Activated CD4-positive, alpha-beta memory T cell treated with anti-CD3 and anti-CD28 coated beads for 36 hours (primary cell): ENCODE measurements at regions not wholly inside any gene's neighbourhood (a gene's known extent, or its start where the extent isn't known, plus 50 kb on each side); places are given as distances from the start of the nearest gene placed in this dataset.

Experiments
- CTCF ChIA-PET: fragments of 350-600 bp; sonication (Branson Sonifier 250); formaldehyde crosslinking; loops from one replicate; lab custom pipeline; 2021; ENCODE audit warnings: antibody characterized with exemption, inconsistent platforms; lab: Charles Lee
- POLR2A ChIA-PET: fragments of 350-600 bp; sonication (Branson Sonifier 250); formaldehyde crosslinking; loops from one replicate; lab custom pipeline; 2021; ENCODE audit warnings: antibody characterized with exemption; lab: Charles Lee
- DNase-seq: peaks from one replicate; pipeline ENCODE4 v3.0.0-alpha.2; 2020
- H3K27ac Mint-ChIP-seq: one replicate; pipeline ENCODE4 v1.8.0; 2021; ENCODE audit warnings: mixed read lengths
- H3K27me3 Mint-ChIP-seq: one replicate; pipeline ENCODE4 v1.8.0; 2021; ENCODE audit warnings: mixed read lengths
- H3K36me3 Mint-ChIP-seq: one replicate; pipeline ENCODE4 v1.8.0; 2021; ENCODE audit warnings: mixed read lengths
- H3K4me1 Mint-ChIP-seq: one replicate; pipeline ENCODE4 v1.8.0; 2021; ENCODE audit warnings: low read depth, mixed read lengths
- H3K4me3 Mint-ChIP-seq: one replicate; pipeline ENCODE4 v1.8.0; 2021; ENCODE audit warnings: mild to moderate bottlenecking, mixed read lengths
- H3K9me3 Mint-ChIP-seq: one replicate; pipeline ENCODE4 v1.8.0; 2021; ENCODE audit warnings: mixed read lengths
- intact Hi-C: fragments of 100-400 bp; cut with micrococcal nuclease; formaldehyde crosslinking; loops from one replicate; pipeline ENCODE4 v1.15.1; 2023

- Mint-ChIP-seq H3K36me3 (peaks cover 2% of the 10 kb centered on the region), H3K9me3 (peaks cover 10% of the 10 kb centered on the region), H3K27me3 (peaks cover 11% of the 10 kb centered on the region), H3K4me1 (no peaks in the 10 kb centered on the region), H3K27ac (no peak overlapping the region), H3K4me3 (no peak overlapping the region)
- intact Hi-C loops, result no loop called here
- POLR2A ChIA-PET, result no interaction called here
- no peak for DNase-seq
- CTCF ChIA-PET, result no interaction called here
Measured at GRCh38 chr22:47788461-47788860, 1026.0 kb downstream of the TBC1D22A start.

DNA sequence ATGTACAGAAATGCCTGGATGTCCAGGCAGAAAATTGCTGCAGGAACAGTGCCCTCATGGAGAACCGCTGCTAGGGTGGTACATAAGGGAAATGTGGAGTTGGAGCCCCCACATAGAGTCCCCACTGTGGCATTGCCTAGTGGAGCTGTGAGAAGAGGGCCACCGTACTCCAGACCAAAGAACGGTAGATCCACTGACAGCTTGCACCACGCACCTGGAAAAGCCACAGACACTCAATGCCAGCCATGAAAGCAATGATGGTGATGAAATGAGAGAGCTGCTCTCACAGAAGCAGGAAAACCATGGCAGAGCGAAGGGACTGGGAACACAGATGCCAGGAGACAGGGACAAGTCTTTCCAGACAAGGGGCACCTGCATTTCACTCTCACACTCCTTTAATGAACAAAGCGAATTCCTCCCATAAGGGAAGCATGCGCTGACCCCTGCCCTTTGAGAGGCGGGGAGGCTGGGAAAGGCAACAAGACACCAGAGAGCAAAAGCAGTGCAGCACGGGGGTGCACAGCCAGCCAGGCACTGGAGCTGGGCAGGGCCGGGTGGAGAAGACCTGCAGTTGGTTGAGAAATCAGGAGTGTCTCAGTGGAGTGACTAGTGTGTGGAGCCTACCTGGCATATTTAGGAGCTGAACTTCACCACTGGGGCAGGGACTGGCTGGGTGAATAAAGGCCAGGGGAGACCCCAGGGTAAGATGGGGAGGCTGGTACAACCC, 1025.2 kb downstream of the TBC1D22A start:
- no peak for DNase-seq
- peaks cover 11% of the 10 kb centered on the region for H3K27me3 Mint-ChIP-seq
- no peak overlapping the region for H3K27ac Mint-ChIP-seq
- CTCF ChIA-PET, result no interaction called here
- H3K9me3 Mint-ChIP-seq, result peaks cover 10% of the 10 kb centered on the region
- H3K36me3 Mint-ChIP-seq, result peaks cover 2% of the 10 kb centered on the region
- POLR2A ChIA-PET, result no interaction called here
- H3K4me1 Mint-ChIP-seq, result no peaks in the 10 kb centered on the region
- intact Hi-C loops, result no loop called here
- H3K4me3 Mint-ChIP-seq, result no peak overlapping the region

- Mint-ChIP-seq H3K27ac (no peak overlapping the region), H3K4me1 (no peaks in the 10 kb centered on the region), H3K36me3 (peaks cover 2% of the 10 kb centered on the region), H3K9me3 (peaks cover 10% of the 10 kb centered on the region), H3K4me3 (no peak overlapping the region), H3K27me3 (peaks cover 11% of the 10 kb centered on the region)
- CTCF ChIA-PET, result no interaction called here
- intact Hi-C loops, result no loop called here
- no peak for DNase-seq
- POLR2A ChIA-PET, result no interaction called here
Measured at GRCh38 chr22:47786650-47787290, 1024.3 kb downstream of the TBC1D22A start.

DNA sequence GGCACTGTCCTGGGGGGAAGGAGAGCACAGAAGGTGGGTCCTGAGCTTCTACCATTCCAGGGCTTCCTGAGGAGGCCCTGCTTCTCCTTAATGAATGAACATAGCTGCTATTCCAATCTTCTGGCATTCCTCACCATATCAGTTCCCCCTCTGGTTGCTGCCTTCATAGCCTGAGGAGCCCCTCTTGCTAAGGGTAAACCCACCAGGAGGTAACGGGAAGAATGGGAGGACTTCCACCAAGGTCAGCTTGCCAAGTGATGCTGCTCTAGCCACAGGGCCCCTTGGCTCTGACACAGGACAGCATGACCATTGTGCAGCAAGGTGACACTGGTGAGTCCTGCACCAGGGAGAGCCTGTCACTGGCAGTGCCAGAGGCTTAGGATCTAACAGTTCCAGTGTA, 1022.5 kb downstream of the TBC1D22A start:
- no peak overlapping the region for H3K4me3 Mint-ChIP-seq
- no peak for DNase-seq
- intact Hi-C loops, result no loop called here
- H3K27ac Mint-ChIP-seq, result no peak overlapping the region
- H3K4me1 Mint-ChIP-seq, result no peaks in the 10 kb centered on the region
- H3K36me3 Mint-ChIP-seq, result peaks cover 2% of the 10 kb centered on the region
- ChIA-PET POLR2A (no interaction called here), CTCF (no interaction called here)
- H3K27me3 Mint-ChIP-seq, result peaks cover 11% of the 10 kb centered on the region
- peaks cover 10% of the 10 kb centered on the region for H3K9me3 Mint-ChIP-seq

DNA sequence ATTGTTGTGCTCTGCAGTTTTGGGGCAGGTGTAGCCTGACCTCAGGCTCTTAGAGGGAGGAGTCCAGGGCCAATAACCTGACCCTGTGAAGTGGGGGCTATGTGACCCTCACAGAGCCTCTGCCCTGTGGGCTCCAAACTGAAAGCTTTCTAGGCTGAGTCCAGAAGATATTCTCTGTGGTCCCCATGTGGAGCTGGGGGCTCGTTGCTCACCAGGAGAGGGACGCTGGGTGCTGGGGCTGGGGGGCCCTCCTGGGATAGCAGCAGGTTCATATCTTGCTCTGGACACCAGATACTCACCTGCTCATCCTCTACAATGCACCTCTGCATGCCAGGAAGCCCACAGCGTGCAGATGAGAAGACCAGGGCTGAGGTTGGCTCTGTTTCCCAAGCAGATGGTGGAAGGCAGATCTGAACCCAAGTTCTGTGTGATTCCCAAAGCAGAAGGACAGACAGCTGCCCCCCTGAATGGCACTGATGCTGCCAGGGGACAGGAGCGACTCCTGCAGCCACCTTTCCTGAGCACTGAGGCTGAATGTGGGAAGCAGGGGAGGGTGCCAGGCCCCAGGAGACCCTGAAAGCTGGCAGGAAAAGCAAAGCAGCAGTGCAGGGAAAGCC, 1022.0 kb downstream of the TBC1D22A start:
- intact Hi-C loops, result no loop called here
- ChIA-PET POLR2A (no interaction called here), CTCF (no interaction called here)
- Mint-ChIP-seq H3K4me1 (no peaks in the 10 kb centered on the region), H3K9me3 (peaks cover 10% of the 10 kb centered on the region), H3K4me3 (no peak overlapping the region), H3K36me3 (peaks cover 2% of the 10 kb centered on the region), H3K27me3 (peaks cover 11% of the 10 kb centered on the region), H3K27ac (no peak overlapping the region)
- DNase-seq, result no peak

- H3K4me1 Mint-ChIP-seq, result no peaks in the 10 kb centered on the region
- no peak overlapping the region for H3K4me3 Mint-ChIP-seq
- ChIA-PET POLR2A (no interaction called here), CTCF (no interaction called here)
- intact Hi-C loops, result no loop called here
- peaks cover 2% of the 10 kb centered on the region for H3K36me3 Mint-ChIP-seq
- H3K27me3 Mint-ChIP-seq, result peaks cover 11% of the 10 kb centered on the region
- DNase-seq, result no peak
- peaks cover 10% of the 10 kb centered on the region for H3K9me3 Mint-ChIP-seq
- no peak overlapping the region for H3K27ac Mint-ChIP-seq
Measured at GRCh38 chr22:47783433-47784366, 1021.2 kb downstream of the TBC1D22A start.

DNA sequence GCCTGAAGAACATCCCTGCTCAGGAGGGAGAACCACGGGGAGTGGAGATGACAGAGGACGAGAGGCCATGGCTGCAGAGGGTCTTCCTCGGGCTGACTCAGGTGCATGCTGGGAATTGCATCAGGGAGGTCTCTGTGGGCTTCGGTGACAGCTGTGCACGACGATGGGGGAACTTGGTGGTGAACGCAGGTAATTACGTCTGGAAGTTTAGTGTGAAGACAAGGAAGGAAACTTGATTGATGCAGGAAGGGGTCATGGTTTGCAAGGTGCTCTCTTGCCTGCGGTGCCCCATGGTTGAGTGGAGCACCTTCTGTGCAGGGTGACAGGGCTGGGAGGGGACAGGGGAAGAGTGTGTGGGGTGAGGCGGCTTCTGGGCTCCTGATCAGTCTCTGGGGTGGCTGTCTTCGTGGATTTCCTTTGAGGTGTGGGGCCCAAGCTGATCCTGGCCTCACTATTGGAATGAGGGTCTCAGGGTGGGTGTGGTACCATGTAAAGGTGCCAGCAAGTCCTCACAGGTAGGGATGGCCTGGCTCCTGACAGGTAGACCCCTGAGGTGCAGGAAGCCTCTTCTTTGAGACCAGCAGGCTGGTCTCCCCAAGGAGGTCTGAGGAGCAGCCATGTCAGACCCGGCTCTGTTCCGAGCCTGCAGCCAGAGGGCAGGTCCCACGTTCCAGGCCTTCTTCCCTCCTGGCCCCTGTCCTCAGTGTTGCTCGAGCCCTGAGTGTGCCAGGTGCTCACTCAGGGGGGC, 1020.1 kb downstream of the TBC1D22A start:
- no peak overlapping the region for H3K4me3 Mint-ChIP-seq
- CTCF ChIA-PET, result no interaction called here
- H3K36me3 Mint-ChIP-seq, result peaks cover 2% of the 10 kb centered on the region
- peaks cover 6% of the 10 kb centered on the region for H3K27me3 Mint-ChIP-seq
- no peak for DNase-seq
- POLR2A ChIA-PET, result no interaction called here
- H3K27ac Mint-ChIP-seq, result no peak overlapping the region
- H3K4me1 Mint-ChIP-seq, result no peaks in the 10 kb centered on the region
- peaks cover 10% of the 10 kb centered on the region for H3K9me3 Mint-ChIP-seq
- intact Hi-C loops, result no loop called here

DNA sequence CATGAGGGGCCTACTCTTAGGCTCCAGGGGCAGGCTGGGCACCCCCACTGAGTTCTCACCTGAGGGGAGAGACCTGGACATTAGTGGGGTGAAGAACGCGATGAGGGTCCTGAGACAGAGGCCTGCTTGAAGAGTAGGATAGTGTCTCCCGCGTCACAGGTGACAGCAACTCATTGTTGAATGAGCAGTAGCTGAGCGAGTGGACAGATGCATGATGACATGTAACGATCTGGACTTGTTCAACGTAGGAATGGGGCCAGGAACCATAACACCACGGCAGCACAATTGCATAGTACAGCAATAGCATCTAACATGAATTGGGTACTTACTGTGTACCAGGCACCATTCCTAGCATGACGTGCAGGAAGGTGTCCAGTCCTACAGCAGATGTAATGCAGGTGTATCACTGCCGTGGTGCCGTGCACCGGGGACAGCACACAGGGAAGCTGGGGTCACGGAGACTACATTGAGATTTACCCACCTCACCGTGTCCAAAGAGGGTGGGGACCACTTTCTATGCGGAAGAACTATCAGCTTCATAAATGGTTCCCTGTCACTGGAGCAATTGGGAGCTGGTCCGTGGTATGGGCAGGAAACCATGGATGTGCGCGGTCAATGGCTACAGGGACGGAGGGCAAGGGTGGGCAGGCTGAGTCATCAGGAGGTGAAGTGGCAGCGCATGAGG, 1019.1 kb downstream of the TBC1D22A start:
- H3K36me3 Mint-ChIP-seq, result peaks cover 2% of the 10 kb centered on the region
- H3K4me1 Mint-ChIP-seq, result no peaks in the 10 kb centered on the region
- DNase-seq, result no peak
- H3K27ac Mint-ChIP-seq, result no peak overlapping the region
- ChIA-PET CTCF (no interaction called here), POLR2A (no interaction called here)
- intact Hi-C loops, result no loop called here
- peaks cover 6% of the 10 kb centered on the region for H3K27me3 Mint-ChIP-seq
- peaks cover 10% of the 10 kb centered on the region for H3K9me3 Mint-ChIP-seq
- no peak overlapping the region for H3K4me3 Mint-ChIP-seq

DNA sequence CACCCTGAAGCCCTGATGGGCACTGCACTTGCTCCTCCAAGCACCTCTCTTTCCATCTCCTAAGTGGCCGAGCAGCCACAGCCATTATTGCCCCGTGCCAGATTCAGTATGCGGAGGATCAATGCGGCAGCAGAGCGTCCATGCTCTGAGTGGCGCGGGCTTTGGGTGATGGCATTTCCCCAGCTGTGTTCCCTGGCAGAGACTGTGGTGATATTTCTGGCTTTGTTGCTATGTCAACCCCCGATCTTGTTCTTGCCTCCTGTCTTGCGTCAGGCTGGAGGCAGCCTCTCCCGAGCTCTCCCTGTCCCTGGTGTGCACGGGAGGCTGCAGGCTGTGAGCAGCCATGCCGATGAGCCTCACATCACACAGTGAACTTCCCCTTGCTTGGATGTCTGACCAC, 1018.6 kb downstream of the TBC1D22A start:
- peaks cover 10% of the 10 kb centered on the region for H3K9me3 Mint-ChIP-seq
- H3K4me3 Mint-ChIP-seq, result no peak overlapping the region
- peaks cover 5% of the 10 kb centered on the region for H3K27me3 Mint-ChIP-seq
- POLR2A ChIA-PET, result no interaction called here
- no peak overlapping the region for H3K27ac Mint-ChIP-seq
- H3K4me1 Mint-ChIP-seq, result no peaks in the 10 kb centered on the region
- no peak for DNase-seq
- peaks cover 2% of the 10 kb centered on the region for H3K36me3 Mint-ChIP-seq
- intact Hi-C loops, result no loop called here
- CTCF ChIA-PET, result no interaction called here

DNA sequence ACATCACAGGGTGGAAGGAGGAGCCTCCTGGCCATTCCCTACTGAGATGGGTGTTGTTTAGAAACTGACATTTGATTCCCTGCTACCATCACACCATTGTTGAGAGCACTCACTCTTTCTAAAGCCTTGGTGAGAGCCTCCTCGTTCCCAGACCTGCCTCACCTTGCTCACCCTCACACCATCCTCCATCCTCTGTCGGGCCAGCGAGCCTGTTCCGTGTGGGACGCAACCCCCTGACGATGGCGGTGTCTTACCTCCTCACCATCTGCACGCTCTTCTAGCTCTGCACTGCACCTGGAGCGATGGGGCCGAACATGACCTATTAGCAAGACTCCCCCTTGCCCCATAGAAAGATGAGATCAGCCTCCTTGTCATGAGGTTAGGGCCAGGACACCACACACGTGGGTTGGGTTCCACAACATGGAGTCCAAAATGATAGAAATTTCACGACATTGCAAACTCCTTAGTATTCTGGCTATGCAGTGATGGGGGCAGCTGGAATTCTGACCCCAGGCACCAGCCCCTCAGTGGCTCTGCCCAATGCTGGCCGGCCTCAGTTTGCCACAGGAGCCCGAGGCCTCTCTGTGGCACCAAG, 1017.9 kb downstream of the TBC1D22A start:
- Mint-ChIP-seq H3K27ac (no peak overlapping the region), H3K36me3 (no peaks in the 10 kb centered on the region), H3K9me3 (peaks cover 5% of the 10 kb centered on the region), H3K27me3 (peaks cover under 1% of the 10 kb centered on the region), H3K4me3 (no peak overlapping the region), H3K4me1 (no peaks in the 10 kb centered on the region)
- POLR2A ChIA-PET, result no interaction called here
- intact Hi-C loops, result no loop called here
- CTCF ChIA-PET, result no interaction called here
- no peak for DNase-seq

DNA sequence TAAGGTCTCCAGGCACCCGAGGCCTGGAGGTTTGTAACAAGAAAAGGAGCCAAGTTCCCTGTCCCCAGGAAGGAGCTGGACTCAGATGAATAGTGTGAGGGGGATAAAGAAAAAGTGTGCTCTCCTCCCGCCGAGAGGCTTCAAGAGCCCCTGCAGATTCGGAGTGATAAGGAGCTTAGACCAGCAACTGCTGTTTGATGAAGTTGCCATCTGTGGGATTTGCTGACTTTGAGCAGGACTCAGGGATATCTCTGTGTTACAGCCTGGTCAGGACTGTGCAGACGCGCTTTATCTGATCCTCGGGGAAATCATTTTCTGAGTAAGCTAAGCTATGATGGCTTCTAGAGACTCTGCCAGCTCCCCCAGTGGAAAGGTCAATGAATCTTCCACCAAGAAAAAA, 1017.0 kb downstream of the TBC1D22A start:
- ChIA-PET CTCF (no interaction called here), POLR2A (no interaction called here)
- no peak overlapping the region for H3K4me3 Mint-ChIP-seq
- no peaks in the 10 kb centered on the region for H3K9me3 Mint-ChIP-seq
- DNase-seq, result no peak
- H3K27me3 Mint-ChIP-seq, result no peaks in the 10 kb centered on the region
- intact Hi-C loops, result no loop called here
- no peaks in the 10 kb centered on the region for H3K36me3 Mint-ChIP-seq
- H3K27ac Mint-ChIP-seq, result no peak overlapping the region
- no peaks in the 10 kb centered on the region for H3K4me1 Mint-ChIP-seq
